Kidney (tissue), 13 donors: ENCODE measurements at regions not wholly inside any gene's neighbourhood (a gene's known extent, or its start where the extent isn't known, plus 50 kb on each side); places are given as distances from the start of the nearest gene placed in this dataset.
A peak's percentile ranks its signal among the peaks of the same experiment; 100 is the strongest.

Experiments
- DNase-seq, 5 donors: peaks; one replicate each; pipeline ENCODE4 v3.0.0-alpha.2; 2013 to 2020
- FAIRE-seq: peaks from 2 replicates; lab custom pipeline; 2012; peaks lifted over from hg19 to GRCh38; lab: Jason Lieb, UNC
- H3K27ac ChIP-seq, 2 donors: one replicate each; pipeline ENCODE4 v1.7.0; 2013; ENCODE audit warnings: low read depth in 2 of 2, low read length in 2 of 2, inconsistent platforms in 1 of 2
- H3K27me3 ChIP-seq: one replicate; pipeline ENCODE4 v1.7.1; 2013; ENCODE audit warnings: low read length, inconsistent platforms; ENCODE audit not compliant: control insufficient read depth, insufficient read depth
- H3K36me3 ChIP-seq, 3 donors: one replicate each; pipeline versions ENCODE4 v1.7.0 to v1.7.1; 2013; ENCODE audit warnings: low read length in 3 of 3, control low read depth in 1 of 3, inconsistent platforms in 1 of 3; ENCODE audit not compliant: insufficient read depth in 3 of 3, control insufficient read depth in 2 of 3
- H3K4me1 ChIP-seq, 3 donors: one replicate each; pipeline versions ENCODE4 v1.7.0 to v1.7.1; 2013; ENCODE audit warnings: low read length in 3 of 3, inconsistent platforms in 1 of 3, low read depth in 1 of 3; ENCODE audit not compliant: control insufficient read depth in 2 of 3, insufficient read depth in 2 of 3
- H3K4me3 ChIP-seq, 3 donors: one replicate each; pipeline versions ENCODE4 v1.7.0 to v1.8.1; 2013; ENCODE audit warnings: low read length in 3 of 3, control low read depth in 1 of 3, inconsistent platforms in 1 of 3
- H3K9ac ChIP-seq, 3 donors: one replicate each; pipeline versions ENCODE4 v1.7.0 to v1.7.1; 2013; ENCODE audit warnings: low read length in 3 of 3, control low read depth in 1 of 3, inconsistent platforms in 1 of 3
- H3K9me3 ChIP-seq, 3 donors: one replicate each; pipeline versions ENCODE4 v1.7.0 to v1.7.1; 2013; ENCODE audit warnings: low read length in 3 of 3, control low read depth in 1 of 3, inconsistent platforms in 1 of 3; ENCODE audit not compliant: control insufficient read depth in 2 of 3, insufficient read depth in 1 of 3
- intact Hi-C: fragments of 100-400 bp; cut with DNase I; formaldehyde crosslinking; loops from one replicate; pipeline ENCODE4 v1.11.1; 2022
- TF ChIP-seq, protein P1 (sequence below): IDR thresholded peaks from 3 replicates; pipeline ENCODE4 v1.5.1; 2012; ENCODE audit warnings: mild to moderate bottlenecking, moderate library complexity, borderline replicate concordance; ENCODE audit not compliant: insufficient read depth; ENCODE audit errors: extremely low read depth
- donor health status: control.
- donor health status: control.
- donor health status: control.
- donor health status: control.
- donor health status: control.
- donor health status: DM: yes; HTN: yes; CAD: no.
- donor health status: Normal renal cell carcinoma (clear cell type).

DNA sequence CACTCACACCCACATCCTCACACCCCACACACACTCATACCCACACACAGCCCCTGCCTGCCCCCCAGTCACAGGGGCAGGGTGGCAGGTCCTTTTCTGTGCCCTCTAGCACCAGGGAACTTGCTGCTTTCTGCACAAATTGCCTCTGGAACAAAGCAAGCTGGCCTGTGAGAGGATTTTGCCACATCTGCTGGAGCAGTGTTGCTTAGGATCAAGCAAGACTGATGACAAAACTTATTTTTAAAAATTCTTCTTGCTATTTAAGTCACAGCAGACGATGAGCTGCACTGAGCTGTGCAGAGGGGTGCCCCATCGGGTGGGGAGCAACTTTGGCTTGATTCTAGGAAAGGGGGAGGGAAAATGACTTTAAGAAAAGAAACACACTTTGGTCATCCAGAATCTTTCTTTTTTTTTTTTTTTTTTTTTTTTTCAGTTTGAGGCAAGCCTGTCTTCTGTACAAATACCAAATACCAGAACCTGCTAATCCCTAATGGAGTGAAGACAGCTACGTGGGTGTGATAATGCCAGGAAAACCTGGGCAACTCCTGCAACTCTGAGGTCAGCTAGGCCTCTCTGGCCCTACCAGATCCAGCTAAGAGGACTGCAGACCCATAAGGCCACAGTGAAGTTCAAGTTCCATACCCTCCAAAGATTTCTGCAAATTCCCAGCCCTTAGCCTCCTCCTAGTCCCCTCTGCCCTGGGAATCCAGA is 195.3 kb downstream of the ABHD5 start:
- no peaks in the 10 kb centered on the region for H3K36me3 ChIP-seq
- intact Hi-C loops = no loop called here
- H3K9ac ChIP-seq = no peak overlapping the region
- peaks cover 0 to 4% (median 2%) of the 10 kb centered on the region in 3 donors for H3K4me1 ChIP-seq
- no peak for FAIRE-seq
- H3K27ac ChIP-seq = no peak overlapping the region
- TF ChIP-seq, protein P1, sequence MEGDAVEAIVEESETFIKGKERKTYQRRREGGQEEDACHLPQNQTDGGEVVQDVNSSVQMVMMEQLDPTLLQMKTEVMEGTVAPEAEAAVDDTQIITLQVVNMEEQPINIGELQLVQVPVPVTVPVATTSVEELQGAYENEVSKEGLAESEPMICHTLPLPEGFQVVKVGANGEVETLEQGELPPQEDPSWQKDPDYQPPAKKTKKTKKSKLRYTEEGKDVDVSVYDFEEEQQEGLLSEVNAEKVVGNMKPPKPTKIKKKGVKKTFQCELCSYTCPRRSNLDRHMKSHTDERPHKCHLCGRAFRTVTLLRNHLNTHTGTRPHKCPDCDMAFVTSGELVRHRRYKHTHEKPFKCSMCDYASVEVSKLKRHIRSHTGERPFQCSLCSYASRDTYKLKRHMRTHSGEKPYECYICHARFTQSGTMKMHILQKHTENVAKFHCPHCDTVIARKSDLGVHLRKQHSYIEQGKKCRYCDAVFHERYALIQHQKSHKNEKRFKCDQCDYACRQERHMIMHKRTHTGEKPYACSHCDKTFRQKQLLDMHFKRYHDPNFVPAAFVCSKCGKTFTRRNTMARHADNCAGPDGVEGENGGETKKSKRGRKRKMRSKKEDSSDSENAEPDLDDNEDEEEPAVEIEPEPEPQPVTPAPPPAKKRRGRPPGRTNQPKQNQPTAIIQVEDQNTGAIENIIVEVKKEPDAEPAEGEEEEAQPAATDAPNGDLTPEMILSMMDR = no peak
- no peak for DNase-seq
- H3K9me3 ChIP-seq = no peaks in the 10 kb centered on the region
- H3K27me3 ChIP-seq = no peaks in the 10 kb centered on the region
- no peak overlapping the region for H3K4me3 ChIP-seq

DNA sequence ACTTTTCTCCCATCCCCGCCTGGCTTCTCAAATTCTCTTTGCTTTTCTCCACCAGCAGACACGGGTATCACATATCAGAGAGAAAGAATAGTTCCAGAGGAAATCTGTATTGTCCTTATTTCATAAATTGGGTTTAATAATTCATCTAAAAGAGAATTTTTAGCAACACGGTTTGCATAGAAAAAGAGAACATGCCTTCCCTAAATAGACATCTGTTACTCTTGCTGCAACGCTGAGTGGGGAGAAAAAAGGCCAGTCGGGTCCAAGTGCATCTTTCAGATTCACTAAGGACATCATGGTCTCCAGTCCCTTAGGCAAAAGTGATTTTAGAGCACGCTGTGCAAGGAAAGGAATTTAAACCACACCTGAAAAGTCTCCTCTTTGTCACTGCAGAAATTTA is 201.3 kb downstream of the ABHD5 start:
- Histone ChIP-seq H3K9me3 (no peaks in the 10 kb centered on the region), H3K36me3 (no peaks in the 10 kb centered on the region), H3K9ac (no peak overlapping the region), H3K4me3 (no peak overlapping the region), H3K27me3 (no peaks in the 10 kb centered on the region), H3K27ac (no peak overlapping the region), H3K4me1 (peaks cover 0 to 6% (median 0%) of the 10 kb centered on the region in 3 donors)
- no peak for FAIRE-seq
- intact Hi-C loops = no loop called here
- DNase-seq = peak in 3 of 5 donors; percentile 14 to 39 (median 18)
- TF ChIP-seq, protein P1 = no peak

DNA sequence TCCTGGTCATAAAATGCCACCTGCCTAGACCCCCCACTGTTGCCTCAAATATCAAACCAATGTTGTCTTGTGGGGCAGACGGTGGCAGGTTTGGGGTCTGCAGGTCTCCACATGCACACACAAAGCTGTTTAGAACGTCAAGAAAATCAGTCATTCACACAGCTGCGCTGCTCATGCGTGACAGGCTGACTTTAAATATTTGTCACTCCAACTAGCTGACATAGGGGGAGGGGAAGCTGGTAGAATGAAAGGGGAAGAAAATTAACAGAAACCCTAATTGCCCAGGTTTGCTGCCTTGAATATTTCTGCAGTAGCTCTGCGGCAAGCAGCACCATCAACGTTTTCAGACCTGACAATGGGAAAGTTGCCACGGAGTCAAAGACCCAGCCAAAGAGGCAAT is 201.8 kb downstream of the ABHD5 start:
- no peaks in the 10 kb centered on the region for H3K36me3 ChIP-seq
- H3K27ac ChIP-seq = no peak overlapping the region
- H3K4me3 ChIP-seq = no peak overlapping the region
- TF ChIP-seq, protein P1 = no peak
- H3K9ac ChIP-seq = no peak overlapping the region
- FAIRE-seq = no peak
- no peaks in the 10 kb centered on the region for H3K27me3 ChIP-seq
- H3K4me1 ChIP-seq = peaks cover 0 to 6% (median 0%) of the 10 kb centered on the region in 3 donors
- intact Hi-C loops = no loop called here
- peak in 4 of 5 donors; percentile 62 to 80 (median 72) for DNase-seq
- H3K9me3 ChIP-seq = no peaks in the 10 kb centered on the region

DNA sequence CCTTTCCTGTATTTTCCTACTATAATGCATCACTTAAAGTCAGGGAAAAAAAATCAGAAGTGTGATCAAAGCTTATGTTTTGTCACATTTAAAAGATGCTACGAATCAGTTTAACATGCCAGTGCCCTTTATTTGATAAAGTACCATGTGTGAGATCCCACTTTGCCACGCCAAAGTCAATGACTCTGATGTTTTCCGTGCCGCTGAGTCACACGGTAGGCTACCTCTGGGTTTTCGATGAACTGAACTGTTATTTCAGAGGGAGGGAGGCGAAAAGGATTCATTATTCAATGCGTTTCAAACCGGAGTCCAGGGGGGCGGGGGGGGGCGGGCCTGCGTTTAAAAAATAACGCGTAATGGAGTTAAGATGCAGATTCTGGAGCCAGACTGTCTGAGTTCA is 203.0 kb downstream of the ABHD5 start:
- Histone ChIP-seq H3K4me1 (peaks cover 0 to 6% (median 0%) of the 10 kb centered on the region in 3 donors), H3K27ac (no peak overlapping the region), H3K36me3 (no peaks in the 10 kb centered on the region), H3K9me3 (no peaks in the 10 kb centered on the region), H3K4me3 (peak overlapping the region; percentile 37 to 57 (median 44)), H3K9ac (no peak overlapping the region), H3K27me3 (no peaks in the 10 kb centered on the region)
- FAIRE-seq (no peak), DNase-seq (peak in 1 of 5 donors; percentile 9)
- TF ChIP-seq, protein P1 = no peak
- intact Hi-C loops = no loop called here
